ENCODE measurements at regions not wholly inside any gene's neighbourhood (a gene's known extent, or its start where the extent isn't known, plus 50 kb on each side); places are given as distances from the start of the nearest gene placed in this dataset.

DNA sequence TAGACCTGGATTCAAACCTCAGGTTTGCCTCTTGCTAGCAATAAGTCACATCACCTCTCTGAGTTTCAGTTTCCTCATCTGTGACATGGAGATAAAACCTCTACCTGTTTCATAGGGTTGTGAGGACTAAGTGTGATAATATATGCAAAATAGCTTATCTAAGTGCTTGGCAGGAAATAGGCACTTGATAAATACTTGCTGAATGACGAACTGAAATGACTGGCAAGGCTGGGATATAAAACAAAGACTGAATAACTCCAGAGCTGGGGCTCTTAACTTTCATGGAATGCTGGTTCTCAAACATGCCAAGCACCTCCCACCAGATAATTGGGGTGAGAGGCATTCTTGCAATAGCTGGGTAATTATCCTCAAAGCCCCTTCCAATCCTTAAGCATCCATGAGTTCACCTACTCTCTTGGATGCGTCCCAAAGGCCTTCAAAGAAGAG, 87.6 kb downstream of the ADRB2 start:
- ATAC-seq (ENCODE audit: low read depth in 2 of 2): no peak
- H3K4me1 Mint-ChIP-seq: peaks cover 0 to 3% (median 0%) of the 10 kb centered on the region in 4 donors

GRCh38 chr5:148915224-148915817, 88.9 kb downstream of the ADRB2 start:
- Histone ChIP-seq H3K36me3 (ENCODE audit: control insufficient read depth, insufficient read depth, low read length) (no peaks in the 10 kb centered on the region), H3K27ac (ENCODE audit: insufficient read depth, low read length, poor library complexity, severe bottlenecking) (no peak overlapping the region), H3K4me1 (ENCODE audit: control insufficient read depth, insufficient read depth, low read length, poor library complexity, severe bottlenecking) (no peaks in the 10 kb centered on the region), H3K4me3 (ENCODE audit: low read depth, low read length) (no peak overlapping the region), H3K27me3 (ENCODE audit: control insufficient read depth, insufficient read depth, low read length) (no peaks in the 10 kb centered on the region), H3K9me3 (ENCODE audit: control insufficient read depth in 2 of 2, low read length in 2 of 2) (no peaks in the 10 kb centered on the region)
- Mint-ChIP-seq H3K9me3 (peaks cover 0 to 2% (median 0%) of the 10 kb centered on the region in 7 donors), H3K27ac (no peak overlapping the region), H3K36me3 (no peaks in the 10 kb centered on the region), H3K4me1 (peaks cover 0 to 2% (median 0%) of the 10 kb centered on the region in 4 donors), H3K4me3 (no peak overlapping the region), H3K27me3 (peaks cover 4% of the 10 kb centered on the region)
- ATAC-seq (ENCODE audit: low read depth in 2 of 2): peak in 1 of 2 donors; percentile 12
- DNase-seq: no peak

More for the DNA sequence above, 87.6 kb downstream of the ADRB2 start:
- Histone ChIP-seq H3K27ac (ENCODE audit: insufficient read depth, low read length, poor library complexity, severe bottlenecking) (no peak overlapping the region), H3K4me3 (ENCODE audit: low read depth, low read length) (no peak overlapping the region), H3K36me3 (ENCODE audit: control insufficient read depth, insufficient read depth, low read length) (no peaks in the 10 kb centered on the region), H3K9me3 (ENCODE audit: control insufficient read depth in 2 of 2, low read length in 2 of 2) (no peaks in the 10 kb centered on the region), H3K27me3 (ENCODE audit: control insufficient read depth, insufficient read depth, low read length) (no peaks in the 10 kb centered on the region), H3K4me1 (ENCODE audit: control insufficient read depth, insufficient read depth, low read length, poor library complexity, severe bottlenecking) (no peaks in the 10 kb centered on the region)
- no peak overlapping the region for H3K4me3 Mint-ChIP-seq
- no peaks in the 10 kb centered on the region for H3K36me3 Mint-ChIP-seq
- no peak overlapping the region for H3K27ac Mint-ChIP-seq
- H3K27me3 Mint-ChIP-seq: peaks cover 5% of the 10 kb centered on the region
- DNase-seq: no peak
- H3K9me3 Mint-ChIP-seq: peaks cover 0 to 2% (median 0%) of the 10 kb centered on the region in 7 donors

DNA sequence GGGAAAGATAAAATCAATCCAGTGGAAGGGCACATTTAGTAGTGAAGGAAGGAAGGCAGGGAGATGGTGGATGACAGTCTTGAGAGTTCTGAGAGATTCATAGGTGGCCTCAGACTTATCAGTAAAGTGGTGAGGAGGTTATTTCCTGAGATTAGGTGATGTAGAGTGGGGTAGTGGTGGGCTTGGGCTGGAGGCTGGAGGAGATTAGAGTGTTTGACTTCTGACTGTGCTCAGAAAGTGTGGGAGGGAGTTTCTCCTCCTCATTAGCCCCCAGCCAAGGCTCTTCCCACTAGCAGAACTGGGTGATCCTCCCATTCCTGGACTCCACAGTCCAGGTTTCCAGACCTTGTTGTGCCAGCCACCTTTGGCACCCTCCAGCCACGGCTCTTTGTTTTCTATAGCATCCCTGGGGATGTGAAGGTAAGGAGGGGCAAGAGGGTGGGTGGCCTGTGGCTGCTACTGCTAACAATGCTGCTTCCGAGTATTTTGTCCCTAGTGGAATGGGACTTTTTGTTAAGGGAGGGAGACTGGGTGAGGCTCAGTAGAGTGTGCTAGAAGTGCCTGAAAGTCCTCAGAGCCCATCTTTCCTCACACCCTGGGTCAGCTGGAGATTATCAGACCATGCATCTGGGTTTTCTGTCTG, 94.4 kb downstream of the ADRB2 start:
- H3K9me3 Mint-ChIP-seq: peaks cover 0 to 2% (median 0%) of the 10 kb centered on the region in 7 donors
- ATAC-seq (ENCODE audit: low read depth in 2 of 2) (no peak), DNase-seq (no peak)
- Histone ChIP-seq H3K36me3 (ENCODE audit: control insufficient read depth, insufficient read depth, low read length) (no peaks in the 10 kb centered on the region), H3K4me1 (ENCODE audit: control insufficient read depth, insufficient read depth, low read length, poor library complexity, severe bottlenecking) (no peaks in the 10 kb centered on the region), H3K27me3 (ENCODE audit: control insufficient read depth, insufficient read depth, low read length) (no peaks in the 10 kb centered on the region), H3K4me3 (ENCODE audit: low read depth, low read length) (no peak overlapping the region), H3K27ac (ENCODE audit: insufficient read depth, low read length, poor library complexity, severe bottlenecking) (no peak overlapping the region), H3K9me3 (ENCODE audit: control insufficient read depth in 2 of 2, low read length in 2 of 2) (no peaks in the 10 kb centered on the region)
- H3K4me3 Mint-ChIP-seq: no peak overlapping the region
- H3K27me3 Mint-ChIP-seq: peaks cover 21% of the 10 kb centered on the region
- H3K4me1 Mint-ChIP-seq: no peaks in the 10 kb centered on the region
- H3K27ac Mint-ChIP-seq: no peak overlapping the region
- no peaks in the 10 kb centered on the region for H3K36me3 Mint-ChIP-seq

GRCh38 chr5:148921350-148921749, 94.9 kb downstream of the ADRB2 start:
- Histone ChIP-seq H3K27ac (ENCODE audit: insufficient read depth, low read length, poor library complexity, severe bottlenecking) (no peak overlapping the region), H3K9me3 (ENCODE audit: control insufficient read depth in 2 of 2, low read length in 2 of 2) (no peaks in the 10 kb centered on the region), H3K27me3 (ENCODE audit: control insufficient read depth, insufficient read depth, low read length) (no peaks in the 10 kb centered on the region), H3K4me3 (ENCODE audit: low read depth, low read length) (no peak overlapping the region), H3K36me3 (ENCODE audit: control insufficient read depth, insufficient read depth, low read length) (no peaks in the 10 kb centered on the region), H3K4me1 (ENCODE audit: control insufficient read depth, insufficient read depth, low read length, poor library complexity, severe bottlenecking) (no peaks in the 10 kb centered on the region)
- Mint-ChIP-seq H3K9me3 (peaks cover 0 to 2% (median 0%) of the 10 kb centered on the region in 7 donors), H3K27me3 (peaks cover 21% of the 10 kb centered on the region), H3K4me3 (no peak overlapping the region), H3K27ac (no peak overlapping the region), H3K36me3 (no peaks in the 10 kb centered on the region), H3K4me1 (no peaks in the 10 kb centered on the region)
- no peak for DNase-seq
- no peak for ATAC-seq (ENCODE audit: low read depth in 2 of 2)

- Histone ChIP-seq H3K4me1 (ENCODE audit: control insufficient read depth, insufficient read depth, low read length, poor library complexity, severe bottlenecking) (no peaks in the 10 kb centered on the region), H3K9me3 (ENCODE audit: control insufficient read depth in 2 of 2, low read length in 2 of 2) (no peaks in the 10 kb centered on the region), H3K36me3 (ENCODE audit: control insufficient read depth, insufficient read depth, low read length) (no peaks in the 10 kb centered on the region), H3K4me3 (ENCODE audit: low read depth, low read length) (no peak overlapping the region), H3K27me3 (ENCODE audit: control insufficient read depth, insufficient read depth, low read length) (no peaks in the 10 kb centered on the region), H3K27ac (ENCODE audit: insufficient read depth, low read length, poor library complexity, severe bottlenecking) (no peak overlapping the region)
- no peak for ATAC-seq (ENCODE audit: low read depth in 2 of 2)
- Mint-ChIP-seq H3K27me3 (peaks cover 28% of the 10 kb centered on the region), H3K9me3 (peaks cover 0 to 3% (median 0%) of the 10 kb centered on the region in 7 donors), H3K4me1 (no peaks in the 10 kb centered on the region), H3K27ac (no peak overlapping the region), H3K4me3 (no peak overlapping the region), H3K36me3 (no peaks in the 10 kb centered on the region)
- DNase-seq: no peak
Observed at GRCh38 chr5:148922606-148923005, 96.2 kb downstream of the ADRB2 start.

- no peak overlapping the region for H3K4me3 Mint-ChIP-seq
Observed at GRCh38 chr5:148923023-148923422, 96.6 kb downstream of the ADRB2 start.

GRCh38 chr5:148924817-148925216, 98.4 kb downstream of the ADRB2 start:
- Histone ChIP-seq H3K4me3 (ENCODE audit: low read depth, low read length) (no peak overlapping the region), H3K4me1 (ENCODE audit: control insufficient read depth, insufficient read depth, low read length, poor library complexity, severe bottlenecking) (no peaks in the 10 kb centered on the region), H3K36me3 (ENCODE audit: control insufficient read depth, insufficient read depth, low read length) (no peaks in the 10 kb centered on the region), H3K27me3 (ENCODE audit: control insufficient read depth, insufficient read depth, low read length) (no peaks in the 10 kb centered on the region), H3K9me3 (ENCODE audit: control insufficient read depth in 2 of 2, low read length in 2 of 2) (no peaks in the 10 kb centered on the region), H3K27ac (ENCODE audit: insufficient read depth, low read length, poor library complexity, severe bottlenecking) (no peak overlapping the region)
- Mint-ChIP-seq H3K27me3 (peaks cover 30% of the 10 kb centered on the region), H3K4me1 (no peaks in the 10 kb centered on the region), H3K4me3 (no peak overlapping the region), H3K9me3 (peaks cover 0 to 3% (median 0%) of the 10 kb centered on the region in 7 donors), H3K36me3 (no peaks in the 10 kb centered on the region), H3K27ac (no peak overlapping the region)
- DNase-seq (no peak), ATAC-seq (ENCODE audit: low read depth in 2 of 2) (no peak)

More at GRCh38 chr5:148923023-148923422, 96.6 kb downstream of the ADRB2 start:
- DNase-seq (no peak), ATAC-seq (ENCODE audit: low read depth in 2 of 2) (no peak)
- H3K9me3 Mint-ChIP-seq: peaks cover 0 to 3% (median 0%) of the 10 kb centered on the region in 7 donors
- H3K27ac ChIP-seq (ENCODE audit: insufficient read depth, low read length, poor library complexity, severe bottlenecking): no peak overlapping the region
- no peaks in the 10 kb centered on the region for H3K9me3 ChIP-seq (ENCODE audit: control insufficient read depth in 2 of 2, low read length in 2 of 2)
- peaks cover 30% of the 10 kb centered on the region for H3K27me3 Mint-ChIP-seq
- H3K36me3 ChIP-seq (ENCODE audit: control insufficient read depth, insufficient read depth, low read length): no peaks in the 10 kb centered on the region
- no peaks in the 10 kb centered on the region for H3K27me3 ChIP-seq (ENCODE audit: control insufficient read depth, insufficient read depth, low read length)
- H3K4me3 ChIP-seq (ENCODE audit: low read depth, low read length): no peak overlapping the region
- no peaks in the 10 kb centered on the region for H3K36me3 Mint-ChIP-seq
- H3K27ac Mint-ChIP-seq: no peak overlapping the region
- no peaks in the 10 kb centered on the region for H3K4me1 Mint-ChIP-seq
- H3K4me1 ChIP-seq (ENCODE audit: control insufficient read depth, insufficient read depth, low read length, poor library complexity, severe bottlenecking): no peaks in the 10 kb centered on the region

GRCh38 chr5:148926207-148926606, 99.8 kb downstream of the ADRB2 start:
- H3K36me3 ChIP-seq (ENCODE audit: control insufficient read depth, insufficient read depth, low read length): no peaks in the 10 kb centered on the region
- H3K4me1 Mint-ChIP-seq: no peaks in the 10 kb centered on the region
- H3K27ac Mint-ChIP-seq: no peak overlapping the region
- no peak overlapping the region for H3K27ac ChIP-seq (ENCODE audit: insufficient read depth, low read length, poor library complexity, severe bottlenecking)
- no peaks in the 10 kb centered on the region for H3K9me3 ChIP-seq (ENCODE audit: control insufficient read depth in 2 of 2, low read length in 2 of 2)
- no peak overlapping the region for H3K4me3 ChIP-seq (ENCODE audit: low read depth, low read length)
- H3K27me3 ChIP-seq (ENCODE audit: control insufficient read depth, insufficient read depth, low read length): no peaks in the 10 kb centered on the region
- no peak for ATAC-seq (ENCODE audit: low read depth in 2 of 2)
- H3K36me3 Mint-ChIP-seq: no peaks in the 10 kb centered on the region
- H3K4me1 ChIP-seq (ENCODE audit: control insufficient read depth, insufficient read depth, low read length, poor library complexity, severe bottlenecking): no peaks in the 10 kb centered on the region
- DNase-seq: no peak
- H3K9me3 Mint-ChIP-seq: peaks cover 0 to 1% (median 0%) of the 10 kb centered on the region in 7 donors
- peaks cover 26% of the 10 kb centered on the region for H3K27me3 Mint-ChIP-seq
- no peak overlapping the region for H3K4me3 Mint-ChIP-seq
